NB4 (cell line): ENCODE measurements at regions not wholly inside any gene's neighbourhood (a gene's known extent, or its start where the extent isn't known, plus 50 kb on each side); places are given as distances from the start of the nearest gene placed in this dataset.

Source experiments
- CTCF ChIP-seq: IDR thresholded peaks from one replicate; pipeline ENCODE4 v1.5.1; 2012; ENCODE audit warnings: low read depth, low read length
- POLR2A ChIP-seq: IDR thresholded peaks from 2 replicates; pipeline ENCODE4 v1.6.1; 2011; ENCODE audit warnings: mild to moderate bottlenecking; ENCODE audit not compliant: insufficient read length; ENCODE audit errors: extremely low read depth

- TF ChIP-seq POLR2A = no peak
- no peak for TF ChIP-seq CTCF
Observed at GRCh38 chr10:112052166-112052565, 131.4 kb downstream of the GPAM start.
